Neural cell (in vitro differentiated cells): ENCODE measurements at regions not wholly inside any gene's neighbourhood (a gene's known extent, or its start where the extent isn't known, plus 50 kb on each side); places are given as distances from the start of the nearest gene placed in this dataset.

Source experiments
- H2AFZ ChIP-seq: fragments of 200-600, 300-800 bp; sonication (generic), shearing (Covaris generic); 2 replicates; pipeline ENCODE4 v1.6.0; 2014; ENCODE audit warnings: low read depth, mild to moderate bottlenecking, antibody characterized with exemption, low read length, moderate library complexity
- H3F3A ChIP-seq: fragments of 200-600 bp; shearing (Covaris generic); 2 replicates; pipeline ENCODE4 v1.6.1; 2016; ENCODE audit warnings: mild to moderate bottlenecking, moderate library complexity, mixed read lengths, antibody characterized with exemption, low read length; ENCODE audit not compliant: insufficient read depth, poor library complexity, severe bottlenecking
- H3K27ac ChIP-seq: fragments of 200-600, 300-800 bp; sonication (generic), shearing (Covaris generic); 2 replicates; pipeline ENCODE4 v1.5.1; 2014; ENCODE audit warnings: mild to moderate bottlenecking, low read length, moderate library complexity
- H3K27me3 ChIP-seq: fragments of 300-800, 200-600 bp; sonication (generic), shearing (Covaris generic); 2 replicates; pipeline ENCODE4 v1.6.0; 2014; ENCODE audit warnings: mild to moderate bottlenecking, low read depth, low read length, moderate library complexity; ENCODE audit not compliant: insufficient read depth
- H3K36me3 ChIP-seq: fragments of 300-800, 200-600 bp; sonication (generic), shearing (Covaris generic); 2 replicates; pipeline ENCODE4 v1.5.1; 2014; ENCODE audit warnings: mild to moderate bottlenecking, antibody characterized with exemption, low read length, moderate library complexity; ENCODE audit not compliant: insufficient read depth
- H3K4me2 ChIP-seq: fragments of 300-800, 200-600 bp; sonication (generic), shearing (Covaris generic); 2 replicates; pipeline ENCODE4 v1.6.0; 2014; ENCODE audit warnings: mild to moderate bottlenecking, low read length
- H3K4me3 ChIP-seq: fragments of 300-800, 200-600 bp; sonication (generic), shearing (Covaris generic); 2 replicates; pipeline ENCODE4 v1.5.1; 2014; ENCODE audit warnings: mild to moderate bottlenecking, low read length, moderate library complexity
- H3K79me2 ChIP-seq: fragments of 200-600 bp; shearing (Covaris generic); replicated peaks from 2 replicates; pipeline ENCODE4 v1.6.0; 2014; ENCODE audit warnings: mild to moderate bottlenecking, low read length, moderate library complexity; ENCODE audit not compliant: insufficient read depth
- H3K9ac ChIP-seq: fragments of 300-800, 200-600 bp; sonication (generic), shearing (Covaris generic); 2 replicates; pipeline ENCODE4 v1.6.1; 2016; ENCODE audit warnings: mild to moderate bottlenecking, low read length, mixed read lengths
- H3K9me2 ChIP-seq: fragments of 200-600 bp; shearing (Covaris generic); 2 replicates; pipeline ENCODE4 v1.6.1; 2016; ENCODE audit warnings: mild to moderate bottlenecking, low read length, mixed read lengths; ENCODE audit not compliant: insufficient read depth
- H3K9me3 ChIP-seq: fragments of 200-600, 300-800 bp; sonication (generic), shearing (Covaris generic); 2 replicates; pipeline ENCODE4 v1.6.1; 2016; ENCODE audit warnings: mild to moderate bottlenecking, mixed run types, low read length, moderate library complexity, mixed read lengths
- H4K20me1 ChIP-seq: fragments of 200-600 bp; shearing (Covaris generic); 2 replicates; pipeline ENCODE4 v1.6.1; 2016; ENCODE audit warnings: mild to moderate bottlenecking, mixed run types; ENCODE audit not compliant: insufficient read depth
- EP300 ChIP-seq: fragments of 450-650 bp; conservative IDR thresholded peaks from 2 replicates; pipeline ENCODE4 v1.6.1; 2014; ENCODE audit warnings: antibody characterized with exemption, mild to moderate bottlenecking, moderate library complexity; ENCODE audit not compliant: poor library complexity, severe bottlenecking
- EZH2 ChIP-seq: fragments of 200-600, 300-800 bp; shearing (Covaris generic), sonication (generic); IDR thresholded peaks from 2 replicates; pipeline ENCODE4 v1.6.1; 2014; ENCODE audit warnings: antibody characterized with exemption, low read length, borderline replicate concordance, mild to moderate bottlenecking; ENCODE audit not compliant: insufficient read depth, poor library complexity, severe bottlenecking
- MXI1 ChIP-seq: fragments of 450-650 bp; conservative IDR thresholded peaks from 2 replicates; pipeline ENCODE4 v1.6.1; 2014; ENCODE audit warnings: antibody characterized with exemption, mild to moderate bottlenecking; ENCODE audit not compliant: poor library complexity, severe bottlenecking
- POLR2AphosphoS5 ChIP-seq: IDR thresholded peaks from 2 replicates; pipeline ENCODE4 v1.6.1; 2012
- RAD21 ChIP-seq: fragments of 450-650 bp; conservative IDR thresholded peaks from 2 replicates; pipeline ENCODE4 v1.6.1; 2014; ENCODE audit warnings: antibody characterized with exemption, mild to moderate bottlenecking, moderate library complexity
- TAF1 ChIP-seq: IDR thresholded peaks from 2 replicates; pipeline ENCODE4 v1.6.1; 2012; ENCODE audit warnings: low read depth
- TF ChIP-seq, protein P1 (sequence below): IDR thresholded peaks from 2 replicates; pipeline ENCODE4 v1.6.1; 2012; ENCODE audit warnings: borderline replicate concordance
- TF ChIP-seq, protein P2 (sequence below): fragments of 450-650 bp; IDR thresholded peaks from 2 replicates; pipeline ENCODE4 v1.5.1; 2014; ENCODE audit warnings: antibody characterized with exemption, mild to moderate bottlenecking, moderate library complexity; ENCODE audit not compliant: poor library complexity, severe bottlenecking

DNA sequence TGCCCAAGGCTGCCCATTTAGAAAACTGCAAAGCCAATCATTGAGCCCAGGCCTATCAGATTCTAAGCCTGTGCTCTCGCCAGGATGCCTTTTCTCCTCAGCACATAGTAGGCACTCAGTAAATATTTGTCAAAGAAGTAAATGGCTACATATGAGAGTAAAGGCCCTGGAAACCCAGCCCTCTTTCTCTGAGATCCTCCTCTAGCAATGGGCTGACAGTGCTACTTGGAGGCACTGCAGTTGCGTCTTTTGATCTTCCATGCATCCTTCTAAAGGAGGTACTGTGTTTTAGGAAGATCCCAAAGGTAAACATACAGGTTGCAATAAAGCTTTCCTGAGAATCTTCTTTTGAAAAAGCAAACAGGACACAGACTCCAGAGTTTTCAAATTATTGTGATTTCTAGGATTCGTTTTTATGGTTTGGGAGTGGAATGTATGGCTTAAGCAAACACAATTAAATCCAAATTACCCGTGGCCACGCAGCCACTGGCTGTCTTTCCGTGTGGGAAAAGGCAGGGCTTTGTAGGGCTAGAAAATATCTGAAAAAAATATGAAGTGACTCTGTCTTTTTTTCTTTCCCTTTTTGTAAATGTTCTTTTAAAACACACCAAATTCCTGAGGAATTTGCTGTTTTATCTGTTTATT, 151.3 kb upstream of the BMPER start:
- Histone ChIP-seq H2AFZ (no peak overlapping the region), H3K27ac (no peak overlapping the region), H3K9me3 (no peaks in the 10 kb centered on the region), H3K36me3 (no peaks in the 10 kb centered on the region), H3K9me2 (no peaks in the 10 kb centered on the region), H3K27me3 (no peaks in the 10 kb centered on the region), H3F3A (no peaks in the 10 kb centered on the region), H3K4me3 (no peak overlapping the region), H3K4me2 (no peak overlapping the region), H3K9ac (no peak overlapping the region), H3K79me2 (no peaks in the 10 kb centered on the region), H4K20me1 (no peaks in the 10 kb centered on the region)
- TF ChIP-seq TAF1 (no peak), MXI1 (no peak), EZH2 (no peak), RAD21 (no peak)
- TF ChIP-seq, protein P1, sequence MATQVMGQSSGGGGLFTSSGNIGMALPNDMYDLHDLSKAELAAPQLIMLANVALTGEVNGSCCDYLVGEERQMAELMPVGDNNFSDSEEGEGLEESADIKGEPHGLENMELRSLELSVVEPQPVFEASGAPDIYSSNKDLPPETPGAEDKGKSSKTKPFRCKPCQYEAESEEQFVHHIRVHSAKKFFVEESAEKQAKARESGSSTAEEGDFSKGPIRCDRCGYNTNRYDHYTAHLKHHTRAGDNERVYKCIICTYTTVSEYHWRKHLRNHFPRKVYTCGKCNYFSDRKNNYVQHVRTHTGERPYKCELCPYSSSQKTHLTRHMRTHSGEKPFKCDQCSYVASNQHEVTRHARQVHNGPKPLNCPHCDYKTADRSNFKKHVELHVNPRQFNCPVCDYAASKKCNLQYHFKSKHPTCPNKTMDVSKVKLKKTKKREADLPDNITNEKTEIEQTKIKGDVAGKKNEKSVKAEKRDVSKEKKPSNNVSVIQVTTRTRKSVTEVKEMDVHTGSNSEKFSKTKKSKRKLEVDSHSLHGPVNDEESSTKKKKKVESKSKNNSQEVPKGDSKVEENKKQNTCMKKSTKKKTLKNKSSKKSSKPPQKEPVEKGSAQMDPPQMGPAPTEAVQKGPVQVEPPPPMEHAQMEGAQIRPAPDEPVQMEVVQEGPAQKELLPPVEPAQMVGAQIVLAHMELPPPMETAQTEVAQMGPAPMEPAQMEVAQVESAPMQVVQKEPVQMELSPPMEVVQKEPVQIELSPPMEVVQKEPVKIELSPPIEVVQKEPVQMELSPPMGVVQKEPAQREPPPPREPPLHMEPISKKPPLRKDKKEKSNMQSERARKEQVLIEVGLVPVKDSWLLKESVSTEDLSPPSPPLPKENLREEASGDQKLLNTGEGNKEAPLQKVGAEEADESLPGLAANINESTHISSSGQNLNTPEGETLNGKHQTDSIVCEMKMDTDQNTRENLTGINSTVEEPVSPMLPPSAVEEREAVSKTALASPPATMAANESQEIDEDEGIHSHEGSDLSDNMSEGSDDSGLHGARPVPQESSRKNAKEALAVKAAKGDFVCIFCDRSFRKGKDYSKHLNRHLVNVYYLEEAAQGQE: no peak
- TF ChIP-seq, protein P2, sequence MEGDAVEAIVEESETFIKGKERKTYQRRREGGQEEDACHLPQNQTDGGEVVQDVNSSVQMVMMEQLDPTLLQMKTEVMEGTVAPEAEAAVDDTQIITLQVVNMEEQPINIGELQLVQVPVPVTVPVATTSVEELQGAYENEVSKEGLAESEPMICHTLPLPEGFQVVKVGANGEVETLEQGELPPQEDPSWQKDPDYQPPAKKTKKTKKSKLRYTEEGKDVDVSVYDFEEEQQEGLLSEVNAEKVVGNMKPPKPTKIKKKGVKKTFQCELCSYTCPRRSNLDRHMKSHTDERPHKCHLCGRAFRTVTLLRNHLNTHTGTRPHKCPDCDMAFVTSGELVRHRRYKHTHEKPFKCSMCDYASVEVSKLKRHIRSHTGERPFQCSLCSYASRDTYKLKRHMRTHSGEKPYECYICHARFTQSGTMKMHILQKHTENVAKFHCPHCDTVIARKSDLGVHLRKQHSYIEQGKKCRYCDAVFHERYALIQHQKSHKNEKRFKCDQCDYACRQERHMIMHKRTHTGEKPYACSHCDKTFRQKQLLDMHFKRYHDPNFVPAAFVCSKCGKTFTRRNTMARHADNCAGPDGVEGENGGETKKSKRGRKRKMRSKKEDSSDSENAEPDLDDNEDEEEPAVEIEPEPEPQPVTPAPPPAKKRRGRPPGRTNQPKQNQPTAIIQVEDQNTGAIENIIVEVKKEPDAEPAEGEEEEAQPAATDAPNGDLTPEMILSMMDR: no peak

DNA sequence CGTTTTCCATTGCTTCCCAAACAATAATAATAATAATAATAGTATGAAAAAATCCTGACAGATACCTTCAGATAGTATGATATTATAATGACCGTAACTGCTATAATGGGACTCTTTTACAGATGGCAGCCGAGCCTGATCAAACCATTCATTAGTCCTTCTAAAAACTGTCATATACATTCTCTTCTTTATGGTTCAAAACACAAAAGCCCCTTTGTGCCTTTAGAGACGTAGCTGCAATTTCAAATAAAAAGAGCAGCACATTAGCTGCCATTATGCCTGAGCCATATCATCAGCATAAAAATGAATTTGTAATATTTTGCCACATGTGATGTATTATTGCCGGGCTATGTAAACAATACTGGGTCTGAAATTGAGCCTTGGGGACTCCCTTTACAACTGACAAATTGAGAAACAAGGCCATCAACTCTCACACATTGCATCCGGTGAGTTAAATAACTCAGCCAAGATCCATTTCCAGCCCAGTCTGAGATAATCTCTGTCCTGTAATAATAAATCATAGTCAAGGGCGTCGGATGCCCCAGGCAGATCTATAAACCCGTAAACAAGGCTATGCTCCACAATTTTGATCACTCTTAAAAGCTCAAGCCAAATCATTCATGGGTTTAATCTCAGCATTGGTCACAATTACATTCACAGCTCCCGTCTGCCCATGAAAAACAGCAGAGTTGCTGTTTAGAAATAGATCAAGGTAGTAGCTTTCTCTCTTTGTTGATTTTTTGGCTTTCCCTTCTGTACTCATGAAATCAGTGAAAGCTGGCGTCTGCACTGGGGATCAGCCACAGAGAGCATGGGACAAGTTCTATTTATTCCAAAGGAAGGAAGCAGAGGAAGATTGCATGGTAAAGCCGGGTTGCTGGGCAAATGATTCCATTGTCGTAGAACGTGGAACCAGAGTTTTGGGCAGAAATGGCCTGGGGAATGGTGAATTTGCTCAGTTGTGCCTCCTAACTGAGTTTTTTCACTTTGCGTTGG, 150.1 kb upstream of the BMPER start:
- Histone ChIP-seq H3K9ac (no peak overlapping the region), H3F3A (no peaks in the 10 kb centered on the region), H3K36me3 (no peaks in the 10 kb centered on the region), H3K79me2 (no peaks in the 10 kb centered on the region), H3K4me2 (no peak overlapping the region), H3K27ac (peak overlapping the region; percentile 2), H3K27me3 (no peaks in the 10 kb centered on the region), H3K4me3 (no peak overlapping the region), H4K20me1 (no peaks in the 10 kb centered on the region), H3K9me3 (no peaks in the 10 kb centered on the region), H2AFZ (no peak overlapping the region), H3K9me2 (no peaks in the 10 kb centered on the region)
- TF ChIP-seq, protein P1: peak; percentile 87
- TF ChIP-seq TAF1: no peak
- no peak for TF ChIP-seq EZH2
- peak; percentile 92 for TF ChIP-seq EP300
- peak; percentile 85 for TF ChIP-seq POLR2AphosphoS5
